Colonic mucosa (tissue), 4 donors: ENCODE measurements at regions not wholly inside any gene's neighbourhood (a gene's known extent, or its start where the extent isn't known, plus 50 kb on each side); places are given as distances from the start of the nearest gene placed in this dataset.

ENCODE experiments used
- DNase-seq: peaks from one replicate; pipeline ENCODE4 v3.0.0-alpha.2; 2020
- H3K27ac ChIP-seq: fragments of 200-600 bp; one replicate; pipeline ENCODE4 v1.8.0; 2021
- H3K27me3 ChIP-seq: fragments of 200-600 bp; one replicate; pipeline ENCODE4 v1.8.0; 2021
- H3K36me3 ChIP-seq: fragments of 200-600 bp; one replicate; pipeline ENCODE4 v1.8.0; 2021
- H3K4me1 ChIP-seq: fragments of 200-600 bp; one replicate; pipeline ENCODE4 v1.8.0; 2021; ENCODE audit warnings: mild to moderate bottlenecking
- H3K4me3 ChIP-seq: fragments of 200-600 bp; one replicate; pipeline ENCODE4 v1.8.0; 2021
- H3K9ac ChIP-seq, 2 donors: one replicate each; pipeline ENCODE4 v1.7.0; 2013; ENCODE audit warnings: control low read depth in 2 of 2, low read depth in 2 of 2, low read length in 2 of 2
- H3K9me3 ChIP-seq: fragments of 200-600 bp; one replicate; pipeline ENCODE4 v1.8.0; 2021
- intact Hi-C: fragments of 100-400 bp; cut with DNase I; formaldehyde crosslinking; loops from one replicate; pipeline ENCODE4 v1.14.1; 2022
- TF ChIP-seq, protein P1 (sequence below): fragments of 200-600 bp; IDR thresholded peaks from one replicate; pipeline ENCODE4 v1.8.0; 2022; ENCODE audit warnings: antibody characterized with exemption, mild to moderate bottlenecking
- donor health status: healthy.
- donor health status: DM: no; HTN: no; CAD: no.
- donor health status: DM: no; HTN: no; CAD: no.

DNA sequence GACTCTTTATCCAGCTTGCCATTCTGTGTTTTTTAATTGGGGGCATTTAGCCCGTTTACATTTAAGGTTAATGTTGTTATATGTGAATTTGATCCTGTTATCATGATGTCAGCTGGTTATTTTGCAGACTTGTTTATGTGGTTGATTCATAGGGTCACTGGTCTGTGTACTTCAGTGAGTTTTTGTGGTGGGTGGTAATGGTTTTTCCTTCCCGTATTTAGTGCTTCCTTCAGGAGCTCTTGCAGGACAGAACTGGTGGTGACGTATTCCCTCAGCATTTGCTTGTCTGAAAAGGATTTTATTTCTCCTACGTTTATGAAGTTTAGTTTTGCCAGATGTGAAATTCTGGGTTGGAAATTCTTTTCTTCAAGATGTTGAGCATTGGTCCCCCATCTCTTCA lies 381.1 kb downstream of the MAN2A1 start:
- Histone ChIP-seq H3K4me3 (no peak overlapping the region), H3K36me3 (no peaks in the 10 kb centered on the region), H3K27ac (no peak overlapping the region), H3K27me3 (no peaks in the 10 kb centered on the region), H3K9me3 (no peaks in the 10 kb centered on the region), H3K4me1 (no peaks in the 10 kb centered on the region), H3K9ac (no peak overlapping the region)
- TF ChIP-seq, protein P1, sequence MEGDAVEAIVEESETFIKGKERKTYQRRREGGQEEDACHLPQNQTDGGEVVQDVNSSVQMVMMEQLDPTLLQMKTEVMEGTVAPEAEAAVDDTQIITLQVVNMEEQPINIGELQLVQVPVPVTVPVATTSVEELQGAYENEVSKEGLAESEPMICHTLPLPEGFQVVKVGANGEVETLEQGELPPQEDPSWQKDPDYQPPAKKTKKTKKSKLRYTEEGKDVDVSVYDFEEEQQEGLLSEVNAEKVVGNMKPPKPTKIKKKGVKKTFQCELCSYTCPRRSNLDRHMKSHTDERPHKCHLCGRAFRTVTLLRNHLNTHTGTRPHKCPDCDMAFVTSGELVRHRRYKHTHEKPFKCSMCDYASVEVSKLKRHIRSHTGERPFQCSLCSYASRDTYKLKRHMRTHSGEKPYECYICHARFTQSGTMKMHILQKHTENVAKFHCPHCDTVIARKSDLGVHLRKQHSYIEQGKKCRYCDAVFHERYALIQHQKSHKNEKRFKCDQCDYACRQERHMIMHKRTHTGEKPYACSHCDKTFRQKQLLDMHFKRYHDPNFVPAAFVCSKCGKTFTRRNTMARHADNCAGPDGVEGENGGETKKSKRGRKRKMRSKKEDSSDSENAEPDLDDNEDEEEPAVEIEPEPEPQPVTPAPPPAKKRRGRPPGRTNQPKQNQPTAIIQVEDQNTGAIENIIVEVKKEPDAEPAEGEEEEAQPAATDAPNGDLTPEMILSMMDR = no peak
- DNase-seq = no peak
- intact Hi-C loops = no loop called here

GRCh38 chr5:110072651-110073050 lies 382.9 kb downstream of the MAN2A1 start:
- Histone ChIP-seq H3K27me3 (no peaks in the 10 kb centered on the region), H3K9me3 (no peaks in the 10 kb centered on the region), H3K9ac (no peak overlapping the region), H3K36me3 (no peaks in the 10 kb centered on the region), H3K27ac (no peak overlapping the region), H3K4me1 (no peaks in the 10 kb centered on the region), H3K4me3 (no peak overlapping the region)
- intact Hi-C loops = no loop called here
- no peak for DNase-seq
- TF ChIP-seq, protein P1 = no peak

DNA sequence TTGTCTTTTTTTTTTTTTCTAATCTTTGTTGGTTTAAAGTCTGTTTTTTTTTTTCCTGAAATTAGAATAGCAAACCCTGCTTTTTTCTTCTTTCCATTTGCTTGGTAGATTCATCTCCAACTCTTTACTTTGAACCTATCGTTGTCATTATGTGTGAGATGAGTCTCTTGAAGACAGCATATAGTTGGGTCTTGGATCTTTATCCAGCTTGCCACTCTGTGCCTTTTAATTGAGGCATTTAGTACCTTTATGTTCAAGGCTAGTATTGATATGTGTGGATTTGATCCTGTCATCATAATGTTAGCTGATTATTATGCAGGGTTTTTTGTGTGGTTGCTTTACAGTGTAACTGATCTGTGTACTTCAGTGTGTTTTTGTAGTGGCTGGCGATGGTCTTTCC lies 383.8 kb downstream of the MAN2A1 start:
- Histone ChIP-seq H3K27me3 (no peaks in the 10 kb centered on the region), H3K9me3 (no peaks in the 10 kb centered on the region), H3K36me3 (no peaks in the 10 kb centered on the region), H3K4me1 (no peaks in the 10 kb centered on the region), H3K4me3 (no peak overlapping the region), H3K27ac (no peak overlapping the region), H3K9ac (no peak overlapping the region)
- TF ChIP-seq, protein P1 = no peak
- intact Hi-C loops = no loop called here
- DNase-seq = no peak

- no peak for DNase-seq
- H3K9me3 ChIP-seq = no peaks in the 10 kb centered on the region
- no peaks in the 10 kb centered on the region for H3K36me3 ChIP-seq
- H3K27me3 ChIP-seq = no peaks in the 10 kb centered on the region
- H3K27ac ChIP-seq = no peak overlapping the region
- H3K4me3 ChIP-seq = no peak overlapping the region
- TF ChIP-seq, protein P1 = no peak
- H3K9ac ChIP-seq = no peak overlapping the region
- H3K4me1 ChIP-seq = no peaks in the 10 kb centered on the region
- intact Hi-C loops = no loop called here
Observed at GRCh38 chr5:110075656-110076055, 385.9 kb downstream of the MAN2A1 start.

DNA sequence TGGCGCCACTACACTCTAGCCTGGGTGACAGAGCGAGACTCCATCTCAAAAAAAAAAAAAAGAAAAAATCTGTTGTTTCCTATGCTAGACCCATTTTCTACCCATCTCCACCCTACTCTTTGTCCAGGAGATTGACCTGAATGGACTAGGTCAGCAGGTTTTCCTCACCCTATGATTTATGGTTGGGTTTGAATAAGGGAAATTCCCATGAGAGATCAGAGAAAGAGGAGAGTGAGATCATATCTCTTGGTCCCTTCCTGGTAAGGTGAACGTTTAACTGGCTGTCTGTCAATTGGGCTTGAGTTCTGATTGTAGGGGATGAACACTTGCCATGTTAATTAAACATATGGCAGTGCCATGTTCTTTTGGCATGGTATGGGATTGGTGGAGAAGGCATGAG lies 387.4 kb downstream of the MAN2A1 start:
- no peaks in the 10 kb centered on the region for H3K27me3 ChIP-seq
- no peak overlapping the region for H3K4me3 ChIP-seq
- H3K9me3 ChIP-seq = no peaks in the 10 kb centered on the region
- TF ChIP-seq, protein P1 = no peak
- H3K9ac ChIP-seq = no peak overlapping the region
- no peaks in the 10 kb centered on the region for H3K36me3 ChIP-seq
- no peaks in the 10 kb centered on the region for H3K4me1 ChIP-seq
- no peak overlapping the region for H3K27ac ChIP-seq
- intact Hi-C loops = no loop called here
- no peak for DNase-seq

DNA sequence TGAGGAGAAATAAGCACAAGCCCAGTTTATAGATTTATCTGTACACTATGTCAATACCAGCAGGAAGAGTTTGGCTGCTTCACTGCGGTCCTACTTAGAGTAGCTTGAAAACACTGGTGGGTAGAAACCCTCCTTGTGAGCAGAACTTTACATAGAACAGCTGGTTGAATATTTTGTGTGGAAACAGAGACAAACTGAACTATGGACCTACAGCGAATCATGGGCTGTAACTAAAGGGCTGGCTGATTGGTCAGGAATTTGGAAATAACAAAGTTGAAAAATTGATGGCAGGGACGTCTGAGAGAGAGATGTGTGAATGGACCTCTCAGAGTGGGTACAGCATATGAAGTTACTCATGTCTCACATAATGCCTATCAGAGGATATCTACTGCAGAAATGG lies 392.5 kb downstream of the MAN2A1 start:
- no peaks in the 10 kb centered on the region for H3K4me1 ChIP-seq
- DNase-seq = no peak
- H3K4me3 ChIP-seq = no peak overlapping the region
- H3K27me3 ChIP-seq = no peaks in the 10 kb centered on the region
- no peaks in the 10 kb centered on the region for H3K36me3 ChIP-seq
- no peak overlapping the region for H3K9ac ChIP-seq
- H3K27ac ChIP-seq = no peak overlapping the region
- intact Hi-C loops = no loop called here
- H3K9me3 ChIP-seq = no peaks in the 10 kb centered on the region
- TF ChIP-seq, protein P1 = no peak
